Tibial nerve (tissue), 4 donors: ENCODE measurements at regions not wholly inside any gene's neighbourhood (a gene's known extent, or its start where the extent isn't known, plus 50 kb on each side); places are given as distances from the start of the nearest gene placed in this dataset.

Experiments used
- EP300 ChIP-seq, 2 donors: sonication (generic); formaldehyde crosslinking; IDR thresholded peaks; one replicate each; pipeline ENCODE4 v1.6.1; 2017; ENCODE audit warnings: antibody characterized with exemption in 2 of 2, mild to moderate bottlenecking in 1 of 2
- POLR2A ChIP-seq, 2 donors: fragments of 450-650 bp; IDR thresholded peaks; one replicate each; pipeline ENCODE4 v1.6.1; 2017; ENCODE audit warnings: antibody characterized with exemption in 2 of 2, mild to moderate bottlenecking in 2 of 2, moderate library complexity in 2 of 2
- TF ChIP-seq, protein P1 (sequence below), 5 experiments: fragments of 200-600 bp in 3 of 5; fragments of 450-650 bp in 2 of 5; sonication (generic) in 3 of 5; IDR thresholded peaks; one replicate each; pipeline ENCODE4 v1.5.1; 2016 to 2019; ENCODE audit warnings: antibody characterized with exemption in 5 of 5, mild to moderate bottlenecking in 3 of 5, moderate library complexity in 2 of 5

DNA sequence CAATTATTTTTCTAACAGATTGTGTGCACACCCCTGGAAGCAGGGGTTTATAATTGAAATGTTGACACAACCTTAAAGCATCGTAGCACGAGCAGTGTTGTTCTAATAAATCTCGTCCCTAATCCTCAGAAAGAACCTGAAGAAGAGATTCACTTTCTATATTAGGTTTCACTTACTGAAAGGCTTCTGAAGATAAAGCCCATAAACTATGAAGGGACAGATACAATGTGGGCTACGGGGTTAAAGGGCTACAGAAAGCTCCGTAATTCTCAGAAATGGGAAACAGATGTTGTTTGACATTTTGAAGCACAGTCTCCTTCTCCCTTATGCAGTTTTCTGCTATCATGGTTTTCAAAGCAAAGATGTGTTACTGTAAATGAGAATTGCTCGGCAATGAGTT, 479.6 kb downstream of the GATA3 start:
- TF ChIP-seq, protein P1, sequence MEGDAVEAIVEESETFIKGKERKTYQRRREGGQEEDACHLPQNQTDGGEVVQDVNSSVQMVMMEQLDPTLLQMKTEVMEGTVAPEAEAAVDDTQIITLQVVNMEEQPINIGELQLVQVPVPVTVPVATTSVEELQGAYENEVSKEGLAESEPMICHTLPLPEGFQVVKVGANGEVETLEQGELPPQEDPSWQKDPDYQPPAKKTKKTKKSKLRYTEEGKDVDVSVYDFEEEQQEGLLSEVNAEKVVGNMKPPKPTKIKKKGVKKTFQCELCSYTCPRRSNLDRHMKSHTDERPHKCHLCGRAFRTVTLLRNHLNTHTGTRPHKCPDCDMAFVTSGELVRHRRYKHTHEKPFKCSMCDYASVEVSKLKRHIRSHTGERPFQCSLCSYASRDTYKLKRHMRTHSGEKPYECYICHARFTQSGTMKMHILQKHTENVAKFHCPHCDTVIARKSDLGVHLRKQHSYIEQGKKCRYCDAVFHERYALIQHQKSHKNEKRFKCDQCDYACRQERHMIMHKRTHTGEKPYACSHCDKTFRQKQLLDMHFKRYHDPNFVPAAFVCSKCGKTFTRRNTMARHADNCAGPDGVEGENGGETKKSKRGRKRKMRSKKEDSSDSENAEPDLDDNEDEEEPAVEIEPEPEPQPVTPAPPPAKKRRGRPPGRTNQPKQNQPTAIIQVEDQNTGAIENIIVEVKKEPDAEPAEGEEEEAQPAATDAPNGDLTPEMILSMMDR (IDR thresholded peaks at IDR 0.05), result no peak
- no peak for TF ChIP-seq POLR2A (IDR thresholded peaks at IDR 0.05)
- no peak for TF ChIP-seq EP300 (IDR thresholded peaks at IDR 0.05)
